ENCODE measurements at regions not wholly inside any gene's neighbourhood (a gene's known extent, or its start where the extent isn't known, plus 50 kb on each side); places are given as distances from the start of the nearest gene placed in this dataset.

- Histone ChIP-seq H3K4me3 (no peak overlapping the region), H3K27me3 (no peaks in the 10 kb centered on the region), H3K9me3 (no peaks in the 10 kb centered on the region), H3K4me1 (no peaks in the 10 kb centered on the region), H3K9ac (ENCODE audit: low read depth in 2 of 2, low read length in 2 of 2) (no peak overlapping the region), H3K36me3 (no peaks in the 10 kb centered on the region), H3K27ac (no peak overlapping the region)
- DNase-seq = no peak
- TF ChIP-seq CTCF (IDR thresholded peaks at IDR 0.05) = no peak
- intact Hi-C loops (cut with DNase I) = no loop called here
Measured at GRCh38 chr12:89216211-89216952, 135.9 kb downstream of the DUSP6 start.

- Histone ChIP-seq H3K36me3 (no peaks in the 10 kb centered on the region), H3K9ac (ENCODE audit: low read depth in 2 of 2, low read length in 2 of 2) (no peak overlapping the region), H3K9me3 (no peaks in the 10 kb centered on the region), H3K27ac (no peak overlapping the region), H3K27me3 (no peaks in the 10 kb centered on the region), H3K4me1 (no peaks in the 10 kb centered on the region), H3K4me3 (no peak overlapping the region)
- TF ChIP-seq CTCF (IDR thresholded peaks at IDR 0.05) = no peak
- DNase-seq = no peak
- intact Hi-C loops (cut with DNase I) = no loop called here
Measured at GRCh38 chr12:89215196-89215595, 137.1 kb downstream of the DUSP6 start.

GRCh38 chr12:89213747-89214146, 138.6 kb downstream of the DUSP6 start:
- Histone ChIP-seq H3K27ac (no peak overlapping the region), H3K4me1 (no peaks in the 10 kb centered on the region), H3K9ac (ENCODE audit: low read depth in 2 of 2, low read length in 2 of 2) (no peak overlapping the region), H3K36me3 (no peaks in the 10 kb centered on the region), H3K9me3 (no peaks in the 10 kb centered on the region), H3K4me3 (no peak overlapping the region), H3K27me3 (no peaks in the 10 kb centered on the region)
- no peak for TF ChIP-seq CTCF (IDR thresholded peaks at IDR 0.05)
- intact Hi-C loops (cut with DNase I) = no loop called here
- DNase-seq = no peak

- Histone ChIP-seq H3K4me3 (no peak overlapping the region), H3K27ac (no peak overlapping the region), H3K27me3 (no peaks in the 10 kb centered on the region), H3K9ac (ENCODE audit: low read depth in 2 of 2, low read length in 2 of 2) (no peak overlapping the region), H3K9me3 (no peaks in the 10 kb centered on the region), H3K4me1 (no peaks in the 10 kb centered on the region), H3K36me3 (no peaks in the 10 kb centered on the region)
- no peak for DNase-seq
- TF ChIP-seq CTCF (IDR thresholded peaks at IDR 0.05) = no peak
- intact Hi-C loops (cut with DNase I) = no loop called here
Measured at GRCh38 chr12:89213139-89213538, 139.2 kb downstream of the DUSP6 start.

- Histone ChIP-seq H3K9me3 (no peaks in the 10 kb centered on the region), H3K27me3 (no peaks in the 10 kb centered on the region), H3K27ac (no peak overlapping the region), H3K4me3 (no peak overlapping the region), H3K36me3 (no peaks in the 10 kb centered on the region), H3K9ac (ENCODE audit: low read depth in 2 of 2, low read length in 2 of 2) (no peak overlapping the region), H3K4me1 (no peaks in the 10 kb centered on the region)
- intact Hi-C loops (cut with DNase I) = no loop called here
- no peak for DNase-seq
- no peak for TF ChIP-seq CTCF (IDR thresholded peaks at IDR 0.05)
Measured at GRCh38 chr12:89212339-89212771, 139.9 kb downstream of the DUSP6 start.

Measured in colonic mucosa (tissue), 4 donors.